MCF 10A (cell line): ENCODE measurements at regions not wholly inside any gene's neighbourhood (a gene's known extent, or its start where the extent isn't known, plus 50 kb on each side); places are given as distances from the start of the nearest gene placed in this dataset.
"Not testable (repeated sequence)": the region's sequence is repeated elsewhere in the genome, so short reads cannot be mapped to it uniquely, and the experiment has no call there.

ENCODE experiments used
- BruUV-seq: library from RNA; stranded (reverse); fragments of 400-500 nt; replicated peaks from 2 replicates; lab custom pipeline; 2021; lab: Mats Ljungman, UMichigan
- CTCF ChIA-PET: fragments of 300-600 bp; sonication (Branson Sonifier 250); formaldehyde crosslinking; extraction: SDS; loops from one replicate; lab custom pipeline; 2021; ENCODE audit warnings: antibody characterized with exemption, inconsistent platforms; lab: Yijun Ruan, JAX
- POLR2A ChIA-PET: fragments of 300-600, 350-650 bp; sonication (Branson Sonifier 250); formaldehyde crosslinking; extraction: SDS; loops from one replicate; lab custom pipeline; 2020; ENCODE audit warnings: antibody characterized with exemption, inconsistent platforms; lab: Yijun Ruan, JAX
- DNase-seq: peaks from one replicate; pipeline ENCODE4 v3.0.0-alpha.2; 2018; ENCODE audit not compliant: unreplicated experiment
- H3K27ac Mint-ChIP-seq: one replicate; pipeline ENCODE4 v1.8.0; 2022; ENCODE audit warnings: mild to moderate bottlenecking, low read depth, mixed read lengths; ENCODE audit not compliant: unreplicated experiment
- H3K27me3 Mint-ChIP-seq: one replicate; pipeline ENCODE4 v1.8.0; 2022; ENCODE audit warnings: mixed read lengths; ENCODE audit not compliant: insufficient read depth, unreplicated experiment
- H3K36me3 Mint-ChIP-seq: one replicate; pipeline ENCODE4 v1.8.0; 2022; ENCODE audit warnings: mild to moderate bottlenecking, moderate library complexity, mixed read lengths; ENCODE audit not compliant: insufficient read depth, unreplicated experiment
- H3K4me1 Mint-ChIP-seq: one replicate; pipeline ENCODE4 v1.8.0; 2022; ENCODE audit warnings: mixed read lengths; ENCODE audit not compliant: insufficient read depth, unreplicated experiment
- H3K4me3 Mint-ChIP-seq: one replicate; pipeline ENCODE4 v1.8.0; 2022; ENCODE audit warnings: mild to moderate bottlenecking, moderate library complexity, mixed read lengths; ENCODE audit not compliant: unreplicated experiment
- H3K9me3 Mint-ChIP-seq: one replicate; pipeline ENCODE4 v1.8.0; 2022; ENCODE audit warnings: mixed read lengths; ENCODE audit not compliant: unreplicated experiment
- CTCF ChIP-seq: fragments of 200-600 bp; IDR thresholded peaks from one replicate; pipeline ENCODE4 v1.8.0; 2022; ENCODE audit warnings: antibody characterized with exemption, mild to moderate bottlenecking; ENCODE audit not compliant: unreplicated experiment
- intact Hi-C: fragments of 100-400 bp; cut with micrococcal nuclease; formaldehyde crosslinking; loops from 2 replicates; pipeline ENCODE4 v1.14.1; 2022

DNA sequence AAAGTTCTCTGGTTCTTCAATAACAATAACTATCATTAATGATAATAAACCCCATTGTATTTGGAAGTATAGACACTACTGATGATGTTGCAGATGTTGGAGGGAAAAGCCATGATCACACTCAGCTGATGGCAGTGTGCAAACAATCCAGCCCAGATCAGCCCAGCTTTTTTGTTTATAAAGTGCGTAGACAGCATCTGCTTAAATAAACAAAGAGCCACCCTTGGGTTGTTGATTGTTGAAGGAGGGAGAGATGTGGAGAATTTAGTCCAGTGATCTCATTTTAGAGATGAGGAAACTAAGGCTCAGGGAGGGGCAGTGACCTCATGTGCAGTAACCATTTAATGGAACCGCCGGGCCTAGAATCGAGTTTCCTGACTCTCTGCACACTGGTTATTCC lies 56.0 kb upstream of the MEX3C start:
- ChIA-PET POLR2A (interaction anchor here (0.6 kb wide), 2 partner anchors 20 to 47 kb away, joined by 3 to 6 read pairs; no protein-coding TSS in a partner anchor), CTCF (no interaction called here)
- Mint-ChIP-seq H3K4me1 (peaks cover 6% of the 10 kb centered on the region), H3K9me3 (no peaks in the 10 kb centered on the region), H3K36me3 (no peaks in the 10 kb centered on the region), H3K27ac (no peak overlapping the region), H3K4me3 (no peak overlapping the region), H3K27me3 (no peaks in the 10 kb centered on the region)
- BruUV-seq, result no TSS peak
- TF ChIP-seq CTCF, result no peak
- no peak for DNase-seq
- intact Hi-C loops, result no loop called here

- POLR2A ChIA-PET, result interaction anchor here (0.9 to 1.4 kb wide), 2 partner anchors 11 kb away, joined by 3 to 5 read pairs; no protein-coding TSS in a partner anchor
- no peak for TF ChIP-seq CTCF
- H3K9me3 Mint-ChIP-seq, result no peaks in the 10 kb centered on the region
- CTCF ChIA-PET, result interaction anchor here (0.6 kb wide), 1 partner anchor 830 kb away, joined by 3 read pairs; no protein-coding TSS in a partner anchor
- no peak overlapping the region for H3K27ac Mint-ChIP-seq
- intact Hi-C loops, result no loop called here
- H3K4me1 Mint-ChIP-seq, result peaks cover 6% of the 10 kb centered on the region
- no TSS peak for BruUV-seq
- H3K36me3 Mint-ChIP-seq, result no peaks in the 10 kb centered on the region
- no peaks in the 10 kb centered on the region for H3K27me3 Mint-ChIP-seq
- DNase-seq, result no peak
- no peak overlapping the region for H3K4me3 Mint-ChIP-seq
Measured at GRCh38 chr18:51255693-51256092, 58.2 kb upstream of the MEX3C start.

GRCh38 chr18:51257150-51257549 lies 59.7 kb upstream of the MEX3C start:
- intact Hi-C loops, result no loop called here
- no peak for TF ChIP-seq CTCF
- ChIA-PET POLR2A (interaction anchor here (0.6 to 0.8 kb wide), 2 partner anchors 22 to 226 kb away, joined by 3 to 4 read pairs; no protein-coding TSS in a partner anchor), CTCF (no interaction called here)
- Mint-ChIP-seq H3K4me3 (no peak overlapping the region), H3K4me1 (peaks cover 6% of the 10 kb centered on the region), H3K9me3 (no peaks in the 10 kb centered on the region), H3K36me3 (no peaks in the 10 kb centered on the region), H3K27ac (no peak overlapping the region), H3K27me3 (no peaks in the 10 kb centered on the region)
- no TSS peak for BruUV-seq
- DNase-seq, result no peak

- H3K4me1 Mint-ChIP-seq, result peaks cover 6% of the 10 kb centered on the region
- H3K4me3 Mint-ChIP-seq, result no peak overlapping the region
- no peaks in the 10 kb centered on the region for H3K9me3 Mint-ChIP-seq
- intact Hi-C loops, result no loop called here
- no peaks in the 10 kb centered on the region for H3K36me3 Mint-ChIP-seq
- ChIA-PET POLR2A (no interaction called here), CTCF (interaction anchor here (1.1 kb wide), 1 partner anchor 18 kb away, joined by 6 read pairs; no protein-coding TSS in a partner anchor)
- no TSS peak for BruUV-seq
- DNase-seq, result no peak
- H3K27ac Mint-ChIP-seq, result no peak overlapping the region
- H3K27me3 Mint-ChIP-seq, result no peaks in the 10 kb centered on the region
- no peak for TF ChIP-seq CTCF
Measured at GRCh38 chr18:51260118-51260517, 62.6 kb upstream of the MEX3C start.

GRCh38 chr18:51266077-51266476 lies 68.6 kb upstream of the MEX3C start:
- ChIA-PET POLR2A (interaction anchor here (0.7 to 1.6 kb wide), 6 partner anchors 56 to 212 kb away, joined by 3 to 7 read pairs (median 5); partner anchors contain the start of gene MEX3C), CTCF (interaction anchor here (0.7 to 1.9 kb wide), 3 partner anchors 12 to 133 kb away, joined by 3 to 6 read pairs (median 3); no protein-coding TSS in a partner anchor)
- not testable (repeated sequence) for H3K4me3 Mint-ChIP-seq, BruUV-seq, H3K9me3 Mint-ChIP-seq, H3K36me3 Mint-ChIP-seq, H3K27me3 Mint-ChIP-seq, H3K27ac Mint-ChIP-seq
- peaks cover 11% of the 10 kb centered on the region for H3K4me1 Mint-ChIP-seq
- DNase-seq, result peak; percentile 54
- intact Hi-C loops, result loop anchor here (2.0 kb wide), 2 partner anchors 67 to 131 kb away; no protein-coding TSS in a partner anchor
